Lung (tissue), 11 donors: ENCODE measurements at regions not wholly inside any gene's neighbourhood (a gene's known extent, or its start where the extent isn't known, plus 50 kb on each side); places are given as distances from the start of the nearest gene placed in this dataset.

Source experiments
- ATAC-seq: fragments of 200-7000 bp; cut with Tn5 transposase; one replicate; pipeline ENCODE4 v1.9.1; 2020; ENCODE audit warnings: moderate number of reproducible peaks; ENCODE audit not compliant: insufficient read depth, low FRiP score
- DNase-seq, 3 donors: peaks; one replicate each; pipeline ENCODE4 v3.0.0-alpha.2; 2013 to 2017
- H3K27ac ChIP-seq, 2 donors: one replicate each; pipeline ENCODE4 v1.5.1; 2013; ENCODE audit warnings: mild to moderate bottlenecking in 2 of 2, moderate library complexity in 2 of 2, control low read depth in 1 of 2, inconsistent platforms in 1 of 2, low read depth in 1 of 2, low read length in 1 of 2
- H3K27me3 ChIP-seq, 3 donors: one replicate each; pipeline ENCODE4 v1.5.1; 2013; ENCODE audit warnings: low read length in 2 of 3; ENCODE audit not compliant: control insufficient read depth in 3 of 3, insufficient read depth in 3 of 3
- H3K36me3 ChIP-seq, 4 donors: one replicate each; pipeline ENCODE4 v1.5.1; 2013; ENCODE audit warnings: low read length in 4 of 4, mild to moderate bottlenecking in 1 of 4, moderate library complexity in 1 of 4; ENCODE audit not compliant: control insufficient read depth in 4 of 4, insufficient read depth in 4 of 4
- H3K4me1 ChIP-seq, 5 donors: one replicate each; pipeline ENCODE4 v1.5.1; 2013; ENCODE audit warnings: low read length in 5 of 5, mild to moderate bottlenecking in 2 of 5, moderate library complexity in 1 of 5; ENCODE audit not compliant: control insufficient read depth in 5 of 5, insufficient read depth in 5 of 5
- H3K4me3 ChIP-seq: one replicate; pipeline ENCODE4 v1.5.1; 2013; ENCODE audit warnings: mild to moderate bottlenecking, control low read depth, moderate library complexity
- H3K9ac ChIP-seq, 2 donors: one replicate each; pipeline ENCODE4 v1.5.1; 2013; ENCODE audit warnings: low read length in 2 of 2, control low read depth in 1 of 2; ENCODE audit not compliant: insufficient read depth in 1 of 2
- H3K9me3 ChIP-seq, 4 donors: one replicate each; pipeline ENCODE4 v1.5.1; 2013; ENCODE audit warnings: low read length in 3 of 4, mild to moderate bottlenecking in 1 of 4, moderate library complexity in 1 of 4; ENCODE audit not compliant: control insufficient read depth in 4 of 4, insufficient read depth in 3 of 4
- CTCF ChIP-seq: IDR thresholded peaks from 2 replicates; pipeline ENCODE4 v1.5.1; 2012; ENCODE audit warnings: mild to moderate bottlenecking; ENCODE audit errors: control extremely low read depth, extremely low read depth
- WGBS, 2 donors: extraction: QIAGEN DNeasy Blood & Tissue Kit; methylation state at CpG; one replicate each; pipeline ENCODE4 v1.1.7; 2013; 5-methylcytosine and 5-hydroxymethylcytosine counted together
- donor health status: control.
- donor health status: control.
- donor health status: Bipolar disorder and iron deficiency.
- donor health status: healthy.
- donor health status: DM: yes; HTN: yes; CAD: no.

GRCh38 chr4:10965196-10965595 is 280.6 kb upstream of the CLNK start:
- peaks cover 0 to 4% (median 0%) of the 10 kb centered on the region in 5 donors for H3K4me1 ChIP-seq
- no peak overlapping the region for H3K4me3 ChIP-seq
- H3K27me3 ChIP-seq: no peaks in the 10 kb centered on the region
- no peak for ATAC-seq
- no peak overlapping the region for H3K9ac ChIP-seq
- no peak overlapping the region for H3K27ac ChIP-seq
- H3K9me3 ChIP-seq: peaks cover 0 to 1% (median 0%) of the 10 kb centered on the region in 4 donors
- H3K36me3 ChIP-seq: no peaks in the 10 kb centered on the region
- no peak for DNase-seq
- no peak for TF ChIP-seq CTCF
- 86 to 87% methylated on average over 5 of the region's 5 CpGs for WGBS, 2 donors

GRCh38 chr4:10963958-10964703 is 279.6 kb upstream of the CLNK start:
- H3K4me3 ChIP-seq: no peak overlapping the region
- DNase-seq (no peak), ATAC-seq (no peak)
- peaks cover 0 to 7% (median 0%) of the 10 kb centered on the region in 5 donors for H3K4me1 ChIP-seq
- no peak for TF ChIP-seq CTCF
- H3K36me3 ChIP-seq: no peaks in the 10 kb centered on the region
- peaks cover 0 to 1% (median 0%) of the 10 kb centered on the region in 4 donors for H3K9me3 ChIP-seq
- no peak overlapping the region for H3K9ac ChIP-seq
- no peak overlapping the region for H3K27ac ChIP-seq
- no peaks in the 10 kb centered on the region for H3K27me3 ChIP-seq
- 81 to 83% methylated on average over 11 of the region's 11 CpGs for WGBS, 2 donors

GRCh38 chr4:10963241-10963640 is 278.7 kb upstream of the CLNK start:
- Histone ChIP-seq H3K27ac (no peak overlapping the region), H3K9me3 (peaks cover 0 to 1% (median 0%) of the 10 kb centered on the region in 4 donors), H3K27me3 (no peaks in the 10 kb centered on the region), H3K4me1 (peaks cover 0 to 7% (median 0%) of the 10 kb centered on the region in 5 donors), H3K36me3 (no peaks in the 10 kb centered on the region), H3K4me3 (no peak overlapping the region), H3K9ac (no peak overlapping the region)
- no peak for DNase-seq
- 95 to 98% methylated on average over 5 of the region's 5 CpGs for WGBS, 2 donors
- no peak for ATAC-seq
- no peak for TF ChIP-seq CTCF
